BE2C (cell line): ENCODE measurements at regions not wholly inside any gene's neighbourhood (a gene's known extent, or its start where the extent isn't known, plus 50 kb on each side); places are given as distances from the start of the nearest gene placed in this dataset.

Experiments used
- DNase-seq: peaks from one replicate; pipeline ENCODE4 v3.0.0-alpha.2; 2020
- H3K27me3 ChIP-seq: fragments of 250-450 bp; sonication (Bioruptor Pico); 2 replicates; pipeline ENCODE4 v1.5.1; 2020; ENCODE audit warnings: mild to moderate bottlenecking
- H3K36me3 ChIP-seq: fragments of 250-450 bp; sonication (Bioruptor Pico); 2 replicates; pipeline ENCODE4 v1.5.1; 2020; ENCODE audit warnings: mild to moderate bottlenecking
- H3K4me1 ChIP-seq: fragments of 250-450 bp; sonication (Bioruptor Pico); 2 replicates; pipeline ENCODE4 v1.5.1; 2020
- H3K4me3 ChIP-seq: 2 replicates; pipeline ENCODE4 v1.5.1; 2011; ENCODE audit warnings: low read depth, low read length
- H3K9me3 ChIP-seq: fragments of 250-450 bp; sonication (Bioruptor Pico); 2 replicates; pipeline ENCODE4 v1.5.1; 2020
- CTCF ChIP-seq: IDR thresholded peaks from 2 replicates; pipeline ENCODE4 v1.5.1; 2012; ENCODE audit warnings: mild to moderate bottlenecking, low read depth, low read length

GRCh38 chr10:123240250-123240649, 86.0 kb downstream of the BUB3 start:
- H3K9me3 ChIP-seq: no peaks in the 10 kb centered on the region
- no peaks in the 10 kb centered on the region; the same call in 1 of the 2 replicates for H3K4me1 ChIP-seq
- DNase-seq: no peak
- no peaks in the 10 kb centered on the region for H3K27me3 ChIP-seq
- no peaks in the 10 kb centered on the region for H3K36me3 ChIP-seq
- H3K4me3 ChIP-seq: no peak overlapping the region
- TF ChIP-seq CTCF: no peak

- no peak for DNase-seq
- no peak for TF ChIP-seq CTCF
- Histone ChIP-seq H3K27me3 (no peaks in the 10 kb centered on the region), H3K9me3 (no peaks in the 10 kb centered on the region), H3K4me1 (no peaks in the 10 kb centered on the region; the same call in 1 of the 2 replicates), H3K4me3 (no peak overlapping the region), H3K36me3 (no peaks in the 10 kb centered on the region)
Observed at GRCh38 chr10:123240776-123241175, 86.6 kb downstream of the BUB3 start.

- Histone ChIP-seq H3K36me3 (no peaks in the 10 kb centered on the region), H3K4me3 (no peak overlapping the region), H3K27me3 (no peaks in the 10 kb centered on the region), H3K4me1 (no peaks in the 10 kb centered on the region), H3K9me3 (no peaks in the 10 kb centered on the region)
- TF ChIP-seq CTCF: no peak
- DNase-seq: no peak
Observed at GRCh38 chr10:123241391-123242141, 87.4 kb downstream of the BUB3 start.

- no peak for TF ChIP-seq CTCF
- Histone ChIP-seq H3K4me1 (peaks cover under 1% of the 10 kb centered on the region; the same call in 1 of the 2 replicates), H3K27me3 (no peaks in the 10 kb centered on the region), H3K9me3 (no peaks in the 10 kb centered on the region), H3K36me3 (no peaks in the 10 kb centered on the region), H3K4me3 (no peak overlapping the region)
- no peak for DNase-seq
Observed at GRCh38 chr10:123244747-123245146, 90.5 kb downstream of the BUB3 start.

- no peak for DNase-seq
- H3K9me3 ChIP-seq: no peaks in the 10 kb centered on the region
- H3K4me1 ChIP-seq: peaks cover 6% of the 10 kb centered on the region; the same call in 1 of the 2 replicates
- no peaks in the 10 kb centered on the region for H3K36me3 ChIP-seq
- no peak overlapping the region for H3K4me3 ChIP-seq
- H3K27me3 ChIP-seq: no peaks in the 10 kb centered on the region
- peak; percentile 22; the same call in 1 of the 2 replicates for TF ChIP-seq CTCF
Observed at GRCh38 chr10:123245264-123245663, 91.1 kb downstream of the BUB3 start.

GRCh38 chr10:123249894-123250293, 95.7 kb downstream of the BUB3 start:
- no peaks in the 10 kb centered on the region for H3K27me3 ChIP-seq
- no peaks in the 10 kb centered on the region for H3K36me3 ChIP-seq
- H3K9me3 ChIP-seq: no peaks in the 10 kb centered on the region
- peak; percentile 50 for DNase-seq
- TF ChIP-seq CTCF: no peak
- no peak overlapping the region for H3K4me3 ChIP-seq
- peaks cover 10% of the 10 kb centered on the region; the same call in 1 of the 2 replicates for H3K4me1 ChIP-seq
